GM23338 (cell line): ENCODE measurements at regions not wholly inside any gene's neighbourhood (a gene's known extent, or its start where the extent isn't known, plus 50 kb on each side); places are given as distances from the start of the nearest gene placed in this dataset.

Source experiments
- ATAC-seq: fragments of 200-7000 bp; cut with Tn5 transposase; 3 replicates; pipeline ENCODE4 v1.9.1; 2020
- DNase-seq: peaks from one replicate; pipeline ENCODE4 v3.0.0-alpha.2; 2015; ENCODE audit warnings: low spot score
- H2AFZ ChIP-seq: fragments of 200-600 bp; sonication (generic); 2 replicates; pipeline ENCODE4 v1.8.0; 2016; ENCODE audit warnings: antibody characterized with exemption, mild to moderate bottlenecking, moderate library complexity
- H3F3A ChIP-seq: fragments of 200-600 bp; sonication (generic); replicated peaks from 2 replicates; pipeline ENCODE4 v1.8.0; 2017; ENCODE audit warnings: antibody characterized with exemption, mixed run types, low read depth
- H3K27ac ChIP-seq: fragments of 200-600 bp; sonication (generic); 2 replicates; pipeline ENCODE4 v1.6.1; 2016; ENCODE audit warnings: low read depth
- H3K27me3 ChIP-seq: fragments of 200-600 bp; sonication (generic); 2 replicates; pipeline ENCODE4 v1.8.0; 2016; ENCODE audit warnings: mild to moderate bottlenecking, mixed run types, moderate library complexity; ENCODE audit not compliant: insufficient read depth
- H3K36me3 ChIP-seq: fragments of 200-600 bp; sonication (generic); 2 replicates; pipeline ENCODE4 v1.8.0; 2016; ENCODE audit warnings: mild to moderate bottlenecking; ENCODE audit not compliant: insufficient read depth
- H3K4me1 ChIP-seq: fragments of 200-600 bp; sonication (generic); 2 replicates; pipeline ENCODE4 v1.8.0; 2016; ENCODE audit warnings: mild to moderate bottlenecking, moderate library complexity; ENCODE audit not compliant: insufficient read depth
- H3K4me2 ChIP-seq: fragments of 200-600 bp; sonication (generic); 2 replicates; pipeline ENCODE4 v1.7.1; 2017; ENCODE audit warnings: mixed run types
- H3K4me3 ChIP-seq: fragments of 200-600 bp; sonication (generic); 2 replicates; pipeline ENCODE4 v1.6.1; 2016; ENCODE audit warnings: mixed run types
- H3K79me2 ChIP-seq: fragments of 200-600 bp; sonication (generic); replicated peaks from 2 replicates; pipeline ENCODE4 v1.8.0; 2017; ENCODE audit warnings: mild to moderate bottlenecking; ENCODE audit not compliant: insufficient read depth
- H3K9me2 ChIP-seq: fragments of 200-600 bp; sonication (generic); 2 replicates; pipeline ENCODE4 v1.8.0; 2017; ENCODE audit not compliant: insufficient read depth
- H4K20me1 ChIP-seq: fragments of 200-600 bp; sonication (generic); replicated peaks from 2 replicates; pipeline ENCODE4 v1.8.0; 2017; ENCODE audit warnings: mild to moderate bottlenecking; ENCODE audit not compliant: insufficient read depth
- H3K27ac Mint-ChIP-seq: 2 replicates; pipeline ENCODE4 v1.8.0; 2020; ENCODE audit warnings: inconsistent platforms, mild to moderate bottlenecking, moderate library complexity, mixed read lengths
- H3K27me3 Mint-ChIP-seq: 3 replicates; pipeline ENCODE4 v1.8.0; 2022; ENCODE audit warnings: low read depth, mild to moderate bottlenecking, moderate library complexity, mixed read lengths, inconsistent platforms; ENCODE audit not compliant: insufficient read depth, poor library complexity
- H3K36me3 Mint-ChIP-seq: 3 replicates; pipeline ENCODE4 v1.8.0; 2021; ENCODE audit warnings: low read depth, mild to moderate bottlenecking, inconsistent platforms, moderate library complexity, mixed read lengths
- H3K4me1 Mint-ChIP-seq: 3 replicates; pipeline ENCODE4 v1.8.0; 2020; ENCODE audit warnings: mild to moderate bottlenecking, inconsistent platforms, mixed read lengths
- H3K4me3 Mint-ChIP-seq: 3 replicates; pipeline ENCODE4 v1.8.0; 2021; ENCODE audit warnings: moderate library complexity, mild to moderate bottlenecking, inconsistent platforms, mixed read lengths
- H3K9me3 Mint-ChIP-seq: 3 replicates; pipeline ENCODE4 v1.8.0; 2020; ENCODE audit warnings: moderate library complexity, mild to moderate bottlenecking, inconsistent platforms, mixed read lengths
- CREB1 ChIP-seq: fragments of 250-450 bp; sonication (Bioruptor Pico); IDR thresholded peaks from 2 replicates; pipeline ENCODE4 v1.5.0; 2020; ENCODE audit warnings: low read depth, mild to moderate bottlenecking, moderate library complexity
- EZH2 ChIP-seq: fragments of 200-600 bp; sonication (generic); IDR thresholded peaks from one replicate; pipeline ENCODE4 v1.8.0; 2017; ENCODE audit warnings: antibody characterized with exemption, mild to moderate bottlenecking, low read depth; ENCODE audit not compliant: unreplicated experiment
- EZH2phosphoT487 ChIP-seq: fragments of 200-600 bp; sonication (generic); IDR thresholded peaks from one replicate; pipeline ENCODE4 v1.8.1; 2018; ENCODE audit warnings: antibody characterized with exemption; ENCODE audit not compliant: unreplicated experiment
- JUNB ChIP-seq: IDR thresholded peaks from one replicate; pipeline ENCODE4 v1.6.1; 2016; ENCODE audit warnings: antibody characterized with exemption; ENCODE audit not compliant: unreplicated experiment
- NANOG ChIP-seq: IDR thresholded peaks from 2 replicates; pipeline ENCODE4 v1.6.1; 2016; ENCODE audit warnings: antibody characterized with exemption, borderline replicate concordance
- POLR2AphosphoS5 ChIP-seq: IDR thresholded peaks from 2 replicates; pipeline ENCODE4 v1.6.1; 2016; ENCODE audit warnings: antibody characterized with exemption, low read depth
- STAT1 ChIP-seq: IDR thresholded peaks from one replicate; pipeline ENCODE4 v1.6.1; 2016; ENCODE audit warnings: antibody characterized with exemption; ENCODE audit not compliant: unreplicated experiment
- ZNF114 ChIP-seq: fragments of 250-450 bp; sonication (Bioruptor Pico); IDR thresholded peaks from 2 replicates; pipeline ENCODE4 v1.5.0; 2020; ENCODE audit warnings: mild to moderate bottlenecking, moderate library complexity
- ZNF331 ChIP-seq: fragments of 250-450 bp; sonication (Bioruptor Pico); IDR thresholded peaks from 2 replicates; pipeline ENCODE4 v1.5.0; 2020; ENCODE audit warnings: low read depth, mild to moderate bottlenecking, moderate library complexity
- TF ChIP-seq, protein P1 (sequence below): IDR thresholded peaks from one replicate; pipeline ENCODE4 v1.6.1; 2018; ENCODE audit warnings: antibody characterized with exemption; ENCODE audit not compliant: unreplicated experiment
- TF ChIP-seq, protein P2 (sequence below): IDR thresholded peaks from 2 replicates; pipeline ENCODE4 v1.6.1; 2016; ENCODE audit warnings: antibody characterized with exemption

DNA sequence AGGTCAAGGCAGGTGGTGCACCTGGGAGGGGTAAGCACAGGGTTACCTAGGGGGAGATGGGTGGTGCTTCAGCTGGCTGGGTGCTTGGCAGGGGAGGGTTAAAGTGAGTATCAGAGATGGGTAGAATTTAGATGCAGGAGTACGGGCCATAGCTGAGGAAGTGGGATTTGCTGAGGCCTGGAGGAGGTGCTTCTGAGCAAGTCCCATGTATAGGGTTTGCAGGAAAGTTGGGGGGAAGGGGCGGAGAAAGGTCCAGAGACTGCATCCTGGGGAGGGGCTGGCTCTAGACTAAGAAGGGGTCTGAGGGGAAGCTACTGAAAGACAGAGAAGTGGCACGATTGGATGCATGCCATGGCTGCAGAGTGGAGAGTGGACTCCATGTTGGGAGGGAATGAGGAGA is 281.6 kb upstream of the ZNF32 start (continued):
- TF ChIP-seq, protein P1, sequence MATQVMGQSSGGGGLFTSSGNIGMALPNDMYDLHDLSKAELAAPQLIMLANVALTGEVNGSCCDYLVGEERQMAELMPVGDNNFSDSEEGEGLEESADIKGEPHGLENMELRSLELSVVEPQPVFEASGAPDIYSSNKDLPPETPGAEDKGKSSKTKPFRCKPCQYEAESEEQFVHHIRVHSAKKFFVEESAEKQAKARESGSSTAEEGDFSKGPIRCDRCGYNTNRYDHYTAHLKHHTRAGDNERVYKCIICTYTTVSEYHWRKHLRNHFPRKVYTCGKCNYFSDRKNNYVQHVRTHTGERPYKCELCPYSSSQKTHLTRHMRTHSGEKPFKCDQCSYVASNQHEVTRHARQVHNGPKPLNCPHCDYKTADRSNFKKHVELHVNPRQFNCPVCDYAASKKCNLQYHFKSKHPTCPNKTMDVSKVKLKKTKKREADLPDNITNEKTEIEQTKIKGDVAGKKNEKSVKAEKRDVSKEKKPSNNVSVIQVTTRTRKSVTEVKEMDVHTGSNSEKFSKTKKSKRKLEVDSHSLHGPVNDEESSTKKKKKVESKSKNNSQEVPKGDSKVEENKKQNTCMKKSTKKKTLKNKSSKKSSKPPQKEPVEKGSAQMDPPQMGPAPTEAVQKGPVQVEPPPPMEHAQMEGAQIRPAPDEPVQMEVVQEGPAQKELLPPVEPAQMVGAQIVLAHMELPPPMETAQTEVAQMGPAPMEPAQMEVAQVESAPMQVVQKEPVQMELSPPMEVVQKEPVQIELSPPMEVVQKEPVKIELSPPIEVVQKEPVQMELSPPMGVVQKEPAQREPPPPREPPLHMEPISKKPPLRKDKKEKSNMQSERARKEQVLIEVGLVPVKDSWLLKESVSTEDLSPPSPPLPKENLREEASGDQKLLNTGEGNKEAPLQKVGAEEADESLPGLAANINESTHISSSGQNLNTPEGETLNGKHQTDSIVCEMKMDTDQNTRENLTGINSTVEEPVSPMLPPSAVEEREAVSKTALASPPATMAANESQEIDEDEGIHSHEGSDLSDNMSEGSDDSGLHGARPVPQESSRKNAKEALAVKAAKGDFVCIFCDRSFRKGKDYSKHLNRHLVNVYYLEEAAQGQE: no peak
- TF ChIP-seq JUNB: no peak
- no peak for TF ChIP-seq STAT1
- no peak for TF ChIP-seq POLR2AphosphoS5
- TF ChIP-seq EZH2: no peak
- no peak for TF ChIP-seq ZNF114
- TF ChIP-seq CREB1 (CRISPR knock-in tag): no peak
- no peak for TF ChIP-seq EZH2phosphoT487

DNA sequence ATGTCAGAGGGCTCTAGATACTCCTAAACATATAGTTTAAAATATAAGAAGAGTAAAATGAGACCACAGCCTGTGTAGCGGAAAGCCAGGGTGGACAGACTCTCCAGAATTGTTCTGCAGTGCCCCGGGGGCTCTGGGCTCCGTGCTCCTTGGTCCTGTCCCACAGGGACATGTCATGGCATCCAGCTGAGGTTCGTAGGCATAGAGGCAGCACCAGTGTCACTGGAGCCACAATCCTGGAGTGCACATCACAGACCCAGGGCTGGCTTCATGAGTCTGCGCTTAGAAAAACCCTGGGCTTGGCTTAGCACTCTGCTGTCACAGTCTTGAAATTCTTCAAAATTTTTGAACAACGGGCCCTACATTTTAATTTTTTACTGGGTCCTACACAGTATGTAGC is 280.4 kb upstream of the ZNF32 start:
- H3K9me2 ChIP-seq: peaks cover 9% of the 10 kb centered on the region; the same call in 1 of the 2 replicates
- Mint-ChIP-seq H3K27ac (no peak overlapping the region), H3K4me1 (peaks cover 11% of the 10 kb centered on the region; the same call in 1 of the 3 replicates), H3K9me3 (peaks cover 2% of the 10 kb centered on the region), H3K27me3 (peaks cover 7% of the 10 kb centered on the region), H3K4me3 (no peak overlapping the region), H3K36me3 (peaks cover 3% of the 10 kb centered on the region; the same call in 1 of the 3 replicates)
- no peak overlapping the region for H3K27ac ChIP-seq
- H3K27me3 ChIP-seq: no peaks in the 10 kb centered on the region
- H3F3A ChIP-seq: no peaks in the 10 kb centered on the region
- no peak overlapping the region for H3K4me2 ChIP-seq
- no peaks in the 10 kb centered on the region for H3K36me3 ChIP-seq
- ATAC-seq (no peak), DNase-seq (no peak)
- H3K4me1 ChIP-seq: peaks cover 10% of the 10 kb centered on the region
- H3K4me3 ChIP-seq: no peak overlapping the region
- no peak overlapping the region for H2AFZ ChIP-seq
- H4K20me1 ChIP-seq: no peaks in the 10 kb centered on the region
- no peaks in the 10 kb centered on the region for H3K79me2 ChIP-seq
- no peak for TF ChIP-seq EZH2
- TF ChIP-seq, protein P2, sequence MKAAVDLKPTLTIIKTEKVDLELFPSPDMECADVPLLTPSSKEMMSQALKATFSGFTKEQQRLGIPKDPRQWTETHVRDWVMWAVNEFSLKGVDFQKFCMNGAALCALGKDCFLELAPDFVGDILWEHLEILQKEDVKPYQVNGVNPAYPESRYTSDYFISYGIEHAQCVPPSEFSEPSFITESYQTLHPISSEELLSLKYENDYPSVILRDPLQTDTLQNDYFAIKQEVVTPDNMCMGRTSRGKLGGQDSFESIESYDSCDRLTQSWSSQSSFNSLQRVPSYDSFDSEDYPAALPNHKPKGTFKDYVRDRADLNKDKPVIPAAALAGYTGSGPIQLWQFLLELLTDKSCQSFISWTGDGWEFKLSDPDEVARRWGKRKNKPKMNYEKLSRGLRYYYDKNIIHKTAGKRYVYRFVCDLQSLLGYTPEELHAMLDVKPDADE: no peak
- no peak for TF ChIP-seq NANOG
- TF ChIP-seq CREB1 (CRISPR knock-in tag): no peak
- no peak for TF ChIP-seq STAT1
- no peak for TF ChIP-seq ZNF331 (CRISPR knock-in tag)
- no peak for TF ChIP-seq ZNF114
- no peak for TF ChIP-seq JUNB
- no peak for TF ChIP-seq POLR2AphosphoS5
- TF ChIP-seq, protein P1: no peak
